ENCODE measurements at regions not wholly inside any gene's neighbourhood (a gene's known extent, or its start where the extent isn't known, plus 50 kb on each side); places are given as distances from the start of the nearest gene placed in this dataset.

DNA sequence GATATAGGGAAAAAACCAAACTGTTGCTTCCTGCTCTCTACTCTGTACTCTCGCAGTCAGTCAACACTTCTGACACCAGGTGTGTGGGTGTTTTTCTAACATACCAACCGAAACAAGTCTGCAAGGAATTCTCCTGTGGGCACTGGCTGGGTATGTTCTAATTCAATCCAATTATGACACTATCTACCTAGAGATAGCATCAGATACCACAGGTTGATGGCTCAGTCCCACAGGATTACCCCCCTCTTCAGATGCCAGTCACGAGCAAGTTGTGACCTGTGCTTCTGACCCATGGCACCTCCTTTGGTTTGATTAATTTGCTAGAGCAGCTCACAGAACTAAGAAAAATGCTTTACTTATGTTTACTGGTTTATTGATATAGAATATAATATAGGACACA, 78.3 kb downstream of the DYRK2 start:
- no peaks in the 10 kb centered on the region for H3K27me3 ChIP-seq (replicated peaks in 1 of 7)
- H3K4me1 ChIP-seq, result no peaks in the 10 kb centered on the region
- WGBS, 5 donors, result 87 to 95% (median 88%) methylated on average over 3 of the region's 3 CpGs
- H3K27ac ChIP-seq, result no peak overlapping the region
- H3K4me3 ChIP-seq, result no peak overlapping the region
- intact Hi-C loops (cut with DNase I; ENCODE audit: low total_unique reads), result no loop called here
- H3K9me3 ChIP-seq, result no peaks in the 10 kb centered on the region
- TF ChIP-seq POLR2AphosphoS5 (IDR thresholded peaks at IDR 0.05) (no peak), POLR2A (IDR thresholded peaks at IDR 0.05) (no peak)
- TF ChIP-seq, protein P1, sequence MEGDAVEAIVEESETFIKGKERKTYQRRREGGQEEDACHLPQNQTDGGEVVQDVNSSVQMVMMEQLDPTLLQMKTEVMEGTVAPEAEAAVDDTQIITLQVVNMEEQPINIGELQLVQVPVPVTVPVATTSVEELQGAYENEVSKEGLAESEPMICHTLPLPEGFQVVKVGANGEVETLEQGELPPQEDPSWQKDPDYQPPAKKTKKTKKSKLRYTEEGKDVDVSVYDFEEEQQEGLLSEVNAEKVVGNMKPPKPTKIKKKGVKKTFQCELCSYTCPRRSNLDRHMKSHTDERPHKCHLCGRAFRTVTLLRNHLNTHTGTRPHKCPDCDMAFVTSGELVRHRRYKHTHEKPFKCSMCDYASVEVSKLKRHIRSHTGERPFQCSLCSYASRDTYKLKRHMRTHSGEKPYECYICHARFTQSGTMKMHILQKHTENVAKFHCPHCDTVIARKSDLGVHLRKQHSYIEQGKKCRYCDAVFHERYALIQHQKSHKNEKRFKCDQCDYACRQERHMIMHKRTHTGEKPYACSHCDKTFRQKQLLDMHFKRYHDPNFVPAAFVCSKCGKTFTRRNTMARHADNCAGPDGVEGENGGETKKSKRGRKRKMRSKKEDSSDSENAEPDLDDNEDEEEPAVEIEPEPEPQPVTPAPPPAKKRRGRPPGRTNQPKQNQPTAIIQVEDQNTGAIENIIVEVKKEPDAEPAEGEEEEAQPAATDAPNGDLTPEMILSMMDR (IDR thresholded peaks at IDR 0.05 in 8 of 11, conservative IDR thresholded peaks at IDR 0.05 in 3 of 11), result no peak
- no peak for DNase-seq
- no peaks in the 10 kb centered on the region for H3K36me3 ChIP-seq

DNA sequence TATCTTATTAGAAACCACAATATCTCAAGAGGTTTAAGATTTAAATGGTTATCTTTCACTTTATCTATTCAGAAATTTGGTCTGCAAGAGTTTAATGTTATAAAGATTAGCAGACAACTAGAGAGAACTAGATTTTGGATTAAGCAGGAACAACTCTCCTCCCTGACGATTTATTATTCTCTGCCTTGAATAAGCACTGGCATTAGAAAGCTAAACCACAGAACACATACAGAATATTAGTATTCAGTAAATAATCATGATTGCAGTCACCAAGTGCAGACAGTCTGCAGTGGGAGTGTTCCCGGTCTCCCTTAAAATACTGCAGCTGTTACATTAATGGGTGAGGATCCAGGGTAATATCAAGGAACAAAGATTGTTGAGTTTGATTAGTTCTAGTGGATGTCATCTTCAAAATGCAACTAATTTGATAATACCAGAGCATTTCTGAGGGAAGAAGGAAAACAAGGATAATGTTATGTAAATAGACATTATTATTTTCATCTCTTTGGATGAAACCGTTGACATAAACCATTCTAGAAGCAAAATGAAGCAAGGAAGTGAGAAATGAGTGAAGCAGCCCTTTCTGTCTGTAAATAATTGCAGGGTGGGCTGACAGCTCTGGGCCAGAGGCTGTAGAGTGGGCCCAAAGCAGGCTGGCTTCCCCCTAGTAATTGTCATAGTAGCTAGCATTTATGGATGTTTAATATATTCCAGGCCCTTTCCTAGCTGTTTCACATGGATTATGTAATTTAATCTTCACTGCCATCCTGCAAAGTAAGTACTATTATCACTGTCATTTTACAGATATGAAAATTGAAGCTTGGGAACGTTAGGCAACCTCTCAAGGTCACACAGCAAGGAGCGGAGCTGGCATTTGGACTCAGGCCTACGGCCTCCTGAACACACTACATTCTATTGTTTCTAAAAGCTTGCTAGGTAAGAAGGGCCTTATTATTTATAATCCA, 79.4 kb downstream of the DYRK2 start:
- Histone ChIP-seq H3K27me3 (replicated peaks in 1 of 7) (no peaks in the 10 kb centered on the region), H3K4me3 (no peak overlapping the region), H3K9me3 (no peaks in the 10 kb centered on the region), H3K27ac (no peak overlapping the region), H3K36me3 (no peaks in the 10 kb centered on the region), H3K4me1 (no peaks in the 10 kb centered on the region)
- no peak for DNase-seq
- WGBS, 5 donors, result 68 to 84% (median 75%) methylated on average over 6 of the region's 6 CpGs
- intact Hi-C loops (cut with DNase I; ENCODE audit: low total_unique reads), result no loop called here
- no peak for TF ChIP-seq POLR2A (IDR thresholded peaks at IDR 0.05)
- TF ChIP-seq, protein P1 (IDR thresholded peaks at IDR 0.05 in 8 of 11, conservative IDR thresholded peaks at IDR 0.05 in 3 of 11), result no peak
- no peak for TF ChIP-seq POLR2AphosphoS5 (IDR thresholded peaks at IDR 0.05)

DNA sequence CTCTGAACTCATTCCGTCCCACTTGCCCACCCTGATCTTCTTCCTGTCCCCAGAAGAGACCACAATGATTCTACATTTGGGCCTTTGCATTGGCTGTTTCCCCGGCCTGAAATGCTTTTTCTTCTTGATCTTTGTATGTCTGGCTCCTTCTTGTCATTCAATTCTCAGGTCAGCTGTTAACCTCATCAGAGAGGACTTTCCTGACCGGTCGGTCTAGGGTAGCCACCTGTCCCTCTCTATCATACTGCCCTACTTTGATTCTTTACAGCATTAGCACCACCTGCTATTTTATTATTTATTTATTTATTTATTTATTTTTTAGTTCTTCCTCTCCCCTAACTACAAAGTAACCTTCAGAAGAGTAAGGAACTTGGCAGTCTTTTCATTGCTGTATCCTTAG, 84.3 kb downstream of the DYRK2 start:
- WGBS, 5 donors, result 89 to 98% (median 92%) methylated on average over 4 of the region's 4 CpGs
- TF ChIP-seq, protein P1 (IDR thresholded peaks at IDR 0.05 in 8 of 11, conservative IDR thresholded peaks at IDR 0.05 in 3 of 11), result no peak
- no peak for TF ChIP-seq POLR2AphosphoS5 (IDR thresholded peaks at IDR 0.05)
- TF ChIP-seq POLR2A (IDR thresholded peaks at IDR 0.05), result no peak
- no peak for DNase-seq
- Histone ChIP-seq H3K27me3 (replicated peaks in 1 of 7) (no peaks in the 10 kb centered on the region), H3K4me1 (no peaks in the 10 kb centered on the region), H3K4me3 (no peak overlapping the region), H3K36me3 (no peaks in the 10 kb centered on the region), H3K27ac (no peak overlapping the region), H3K9me3 (no peaks in the 10 kb centered on the region)
- intact Hi-C loops (cut with DNase I; ENCODE audit: low total_unique reads), result no loop called here

DNA sequence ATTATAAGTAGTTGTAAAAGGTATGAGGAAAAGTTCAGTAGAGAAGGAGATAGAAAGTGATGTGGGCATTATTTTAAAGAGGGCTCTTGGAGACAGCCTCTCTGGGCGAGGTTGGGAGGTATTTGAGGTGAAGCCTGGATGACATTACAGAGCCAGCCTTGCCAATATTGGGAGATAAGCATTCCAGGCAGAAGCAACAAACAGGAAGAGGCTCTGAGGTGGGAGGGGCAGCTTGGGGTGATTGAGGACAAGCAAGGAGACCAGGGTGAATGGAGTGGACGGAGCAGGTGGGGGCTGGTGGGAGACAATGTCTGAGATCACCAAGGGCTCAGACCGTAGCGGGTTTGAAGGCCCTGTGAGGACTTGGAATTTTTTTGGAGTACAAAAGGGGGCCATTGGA, 87.3 kb downstream of the DYRK2 start:
- H3K27ac ChIP-seq, result no peak overlapping the region
- H3K9me3 ChIP-seq, result no peaks in the 10 kb centered on the region
- 70 to 90% (median 82%) methylated on average over 4 of the region's 4 CpGs for WGBS, 5 donors
- no peaks in the 10 kb centered on the region for H3K36me3 ChIP-seq
- no peaks in the 10 kb centered on the region for H3K27me3 ChIP-seq (replicated peaks in 1 of 7)
- no peak overlapping the region for H3K4me3 ChIP-seq
- no peak for DNase-seq
- intact Hi-C loops (cut with DNase I; ENCODE audit: low total_unique reads), result no loop called here
- no peaks in the 10 kb centered on the region for H3K4me1 ChIP-seq
- TF ChIP-seq POLR2AphosphoS5 (IDR thresholded peaks at IDR 0.05) (no peak), POLR2A (IDR thresholded peaks at IDR 0.05) (no peak)
- TF ChIP-seq, protein P1 (IDR thresholded peaks at IDR 0.05 in 8 of 11, conservative IDR thresholded peaks at IDR 0.05 in 3 of 11), result no peak

All from spleen (tissue), 11 donors.